Urothelium cell line (cell line): ENCODE measurements at regions not wholly inside any gene's neighbourhood (a gene's known extent, or its start where the extent isn't known, plus 50 kb on each side); places are given as distances from the start of the nearest gene placed in this dataset.

ENCODE experiments used
- DNase-seq: peaks from one replicate; pipeline ENCODE4 v3.0.0; 2011; ENCODE audit warnings: low spot score, mixed read lengths
- FAIRE-seq: peaks from 2 replicates; lab custom pipeline; 2011; peaks lifted over from hg19 to GRCh38; lab: Jason Lieb, UNC

- FAIRE-seq (peak; percentile 35), DNase-seq (peak; percentile 71)
Observed at GRCh38 chr3:16048435-16049318, 125.8 kb upstream of the GALNT15 start.

DNA sequence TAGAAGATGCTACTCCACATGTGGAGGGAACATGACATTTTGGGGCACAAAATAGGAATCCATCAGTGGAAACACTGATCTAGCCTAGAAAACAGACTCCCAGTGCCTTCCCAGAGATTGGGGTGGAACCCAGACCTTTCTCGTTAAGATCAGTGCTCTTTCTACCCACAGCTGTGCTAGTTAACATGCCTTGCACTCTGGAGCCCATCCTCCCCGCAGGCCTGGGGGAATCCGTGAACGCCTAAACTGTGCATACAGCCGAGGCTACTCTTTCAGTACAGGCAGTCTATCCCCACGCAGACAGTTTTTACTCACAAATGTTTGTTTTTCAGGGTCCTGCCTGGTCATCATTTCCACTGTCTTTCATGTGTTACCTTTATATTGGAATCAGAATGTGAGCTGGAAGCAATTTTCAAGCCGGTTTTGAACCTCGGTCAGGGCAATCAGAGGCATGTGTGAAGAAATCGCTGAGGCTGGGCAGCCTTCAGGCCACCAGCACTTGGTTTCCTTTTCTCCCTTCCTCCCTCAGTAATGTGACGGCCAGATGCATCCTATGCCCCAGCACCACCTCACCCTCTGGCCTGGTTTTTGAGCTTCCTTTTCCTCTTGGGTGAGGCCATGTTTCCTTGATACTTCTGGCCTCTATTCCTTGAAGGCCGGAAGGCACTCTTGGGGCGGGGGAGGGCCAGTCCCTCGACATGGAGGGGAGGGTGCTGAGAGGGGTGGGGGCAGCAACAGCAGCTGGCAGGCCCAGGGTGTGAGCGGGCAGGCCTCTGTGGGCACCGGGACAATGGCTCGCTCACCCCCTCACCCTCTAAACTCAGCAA is 123.6 kb upstream of the GALNT15 start:
- no peak for FAIRE-seq

GRCh38 chr3:16051691-16052090 is 122.8 kb upstream of the GALNT15 start:
- DNase-seq = no peak

More for the DNA sequence above, 123.6 kb upstream of the GALNT15 start:
- no peak for DNase-seq

GRCh38 chr3:16052964-16053363 is 121.5 kb upstream of the GALNT15 start:
- DNase-seq = no peak
- no peak for FAIRE-seq

More at GRCh38 chr3:16051691-16052090, 122.8 kb upstream of the GALNT15 start:
- FAIRE-seq = no peak

DNA sequence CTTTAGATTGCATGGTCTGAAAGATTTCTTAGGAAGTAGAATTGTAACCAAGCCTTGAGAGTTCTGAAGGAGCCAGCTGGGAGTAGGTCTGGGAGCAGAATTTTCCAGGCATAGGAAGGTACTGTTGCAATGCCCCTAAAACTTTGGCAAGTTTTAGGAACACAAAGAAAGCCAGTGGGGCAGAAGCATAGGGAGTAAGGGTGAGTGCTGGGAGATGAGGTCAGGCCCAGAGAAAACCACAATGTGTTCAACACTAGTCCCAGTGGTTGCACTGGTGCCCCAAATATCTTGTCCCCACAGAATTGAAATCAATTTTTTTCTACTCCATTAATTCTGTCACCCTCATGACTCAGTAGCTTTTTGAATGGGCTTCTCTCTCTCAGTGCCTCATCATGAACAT is 120.7 kb upstream of the GALNT15 start:
- FAIRE-seq = no peak
- no peak for DNase-seq

DNA sequence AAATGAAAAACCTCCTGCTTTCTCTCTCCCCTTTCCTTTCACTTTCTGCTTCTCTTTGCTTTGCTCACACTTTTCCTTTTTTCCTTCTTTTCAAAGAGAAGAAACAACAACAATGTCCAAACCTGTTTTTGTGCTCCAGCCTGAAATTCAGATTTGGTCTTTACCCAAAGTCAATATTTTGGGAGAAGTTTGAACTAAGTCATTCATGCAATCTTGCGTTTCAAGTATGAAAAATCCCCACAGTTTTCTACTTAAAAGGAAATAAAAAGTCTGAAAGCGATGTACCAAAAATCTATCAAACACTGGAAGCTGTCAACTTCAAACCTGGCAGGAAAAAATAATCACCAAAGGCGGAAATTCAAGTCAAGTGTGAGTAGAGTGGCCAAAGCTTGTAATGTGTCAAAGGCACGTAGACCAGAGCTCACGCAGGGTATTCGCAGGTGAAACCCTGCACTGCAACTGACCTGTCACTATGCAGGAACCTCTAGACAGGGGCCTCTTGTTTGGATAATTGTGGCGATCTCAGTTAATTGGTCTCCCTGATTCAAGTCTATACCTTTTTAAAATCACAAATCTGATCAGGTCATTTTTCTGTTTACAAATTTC is 118.8 kb upstream of the GALNT15 start:
- FAIRE-seq (no peak), DNase-seq (no peak)

DNA sequence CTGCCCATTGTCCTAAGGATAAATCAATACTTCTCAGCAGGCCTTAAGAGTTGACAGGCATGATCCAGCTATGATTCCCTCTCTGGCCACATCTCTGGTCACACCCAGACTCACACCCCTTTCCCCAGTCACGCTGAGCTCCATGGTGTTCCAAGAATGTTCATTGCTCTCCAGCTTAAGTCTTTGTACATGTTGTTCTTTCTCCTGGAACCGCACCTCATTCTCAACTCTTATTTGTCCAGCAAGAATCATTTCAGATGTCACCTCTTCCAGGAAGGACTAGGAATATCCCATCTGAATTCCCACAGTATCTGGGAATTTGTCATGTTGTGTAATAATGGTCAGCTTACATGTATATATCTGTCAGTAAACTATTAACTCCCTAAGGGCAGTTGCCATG is 118.3 kb upstream of the GALNT15 start:
- FAIRE-seq (no peak), DNase-seq (no peak)

GRCh38 chr3:16058521-16058920 is 116.0 kb upstream of the GALNT15 start:
- DNase-seq = no peak
- FAIRE-seq = no peak

GRCh38 chr3:16059081-16059537 is 115.4 kb upstream of the GALNT15 start:
- DNase-seq (no peak), FAIRE-seq (no peak)

- DNase-seq (no peak), FAIRE-seq (no peak)
Observed at GRCh38 chr3:16059711-16060357, 114.6 kb upstream of the GALNT15 start.

DNA sequence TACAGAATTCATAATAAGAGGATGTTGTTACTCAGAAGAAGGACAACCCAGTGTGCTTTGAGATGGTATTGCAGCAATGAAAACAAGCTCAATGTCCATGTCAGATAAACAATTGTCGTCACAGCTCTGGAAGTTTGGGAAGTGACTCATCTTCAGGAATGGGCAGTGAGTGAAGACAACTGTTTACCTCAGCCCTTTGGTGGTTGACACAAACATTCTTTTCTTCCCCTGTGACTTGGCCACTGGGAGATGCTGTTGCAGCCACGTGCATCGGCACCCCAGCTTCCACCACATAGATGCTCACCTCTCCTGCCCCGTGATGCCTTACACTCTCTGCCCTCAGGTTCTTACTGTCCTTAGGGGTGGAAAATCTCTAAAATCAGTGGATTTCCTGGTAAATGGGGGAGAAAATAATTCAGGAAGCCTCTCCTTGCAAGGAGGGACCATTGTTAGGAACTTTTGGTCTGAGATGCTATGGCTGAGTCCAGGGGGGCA is 114.1 kb upstream of the GALNT15 start:
- peak; percentile 78 for FAIRE-seq
- peak; percentile 92 for DNase-seq

GRCh38 chr3:16060945-16061344 is 113.5 kb upstream of the GALNT15 start:
- FAIRE-seq = no peak
- DNase-seq = peak; percentile 49

- FAIRE-seq = no peak
- no peak for DNase-seq
Observed at GRCh38 chr3:16061491-16061890, 113.0 kb upstream of the GALNT15 start.

GRCh38 chr3:16063603-16064002 is 110.9 kb upstream of the GALNT15 start:
- FAIRE-seq (no peak), DNase-seq (no peak)

DNA sequence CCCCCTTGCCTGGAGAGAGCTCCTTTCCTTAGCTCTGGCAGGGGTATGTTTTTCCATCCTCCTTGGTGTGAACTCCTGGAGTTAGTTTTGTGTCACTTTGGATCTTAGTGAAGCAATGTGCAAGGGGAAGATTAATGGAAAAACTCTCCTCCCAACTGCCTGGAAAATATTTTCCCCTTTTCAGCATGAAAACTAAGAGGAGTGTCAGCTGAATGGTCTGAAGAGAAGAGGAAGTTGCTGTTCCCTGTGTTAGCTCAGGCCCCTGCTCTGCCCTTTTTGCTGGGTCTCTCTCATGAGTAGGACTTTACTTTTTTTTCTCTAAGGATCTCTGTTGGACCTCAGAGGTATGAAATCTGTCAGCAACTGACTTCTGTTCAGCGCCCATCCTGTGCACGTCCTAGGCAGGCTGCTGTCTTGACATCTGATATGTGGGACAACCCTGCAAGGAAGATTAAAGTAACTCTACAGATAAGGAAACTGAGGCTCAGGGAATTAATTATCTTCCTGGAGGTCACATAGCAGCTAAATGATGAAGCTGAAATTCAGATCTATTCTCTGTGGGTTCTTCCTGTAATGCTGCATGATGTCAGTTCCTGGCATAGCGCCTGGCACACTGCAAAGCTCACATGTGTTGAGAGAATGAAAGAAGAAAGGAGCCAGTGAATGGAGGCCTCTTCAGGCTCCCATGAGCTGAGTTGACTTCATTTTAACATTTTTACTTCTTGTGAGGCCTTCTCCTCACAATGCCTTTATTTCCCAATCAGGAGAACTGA is 109.7 kb upstream of the GALNT15 start:
- no peak for DNase-seq

GRCh38 chr3:16066545-16066944 is 107.9 kb upstream of the GALNT15 start:
- DNase-seq = no peak
- FAIRE-seq = no peak

More for the DNA sequence above, 109.7 kb upstream of the GALNT15 start:
- no peak for FAIRE-seq

DNA sequence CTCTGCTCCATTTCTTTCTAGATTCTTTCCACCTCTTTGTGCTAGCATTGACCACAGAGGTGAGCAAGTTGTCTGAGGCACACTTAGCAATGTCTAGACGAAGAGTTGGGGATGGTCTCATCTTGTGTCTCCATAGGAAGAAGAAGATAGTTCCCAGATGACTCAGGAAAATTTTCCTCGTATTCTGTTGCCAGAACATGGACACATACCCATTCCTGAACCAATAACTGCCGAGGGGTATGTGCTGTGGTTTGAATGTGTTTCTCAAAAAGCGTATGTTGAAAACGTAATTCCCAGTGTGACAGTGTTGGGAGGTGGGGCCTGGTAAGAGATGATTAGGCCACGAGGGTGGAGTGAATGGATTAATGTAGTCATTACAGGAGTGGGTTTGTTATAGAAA is 107.5 kb upstream of the GALNT15 start:
- no peak for DNase-seq
- no peak for FAIRE-seq

DNA sequence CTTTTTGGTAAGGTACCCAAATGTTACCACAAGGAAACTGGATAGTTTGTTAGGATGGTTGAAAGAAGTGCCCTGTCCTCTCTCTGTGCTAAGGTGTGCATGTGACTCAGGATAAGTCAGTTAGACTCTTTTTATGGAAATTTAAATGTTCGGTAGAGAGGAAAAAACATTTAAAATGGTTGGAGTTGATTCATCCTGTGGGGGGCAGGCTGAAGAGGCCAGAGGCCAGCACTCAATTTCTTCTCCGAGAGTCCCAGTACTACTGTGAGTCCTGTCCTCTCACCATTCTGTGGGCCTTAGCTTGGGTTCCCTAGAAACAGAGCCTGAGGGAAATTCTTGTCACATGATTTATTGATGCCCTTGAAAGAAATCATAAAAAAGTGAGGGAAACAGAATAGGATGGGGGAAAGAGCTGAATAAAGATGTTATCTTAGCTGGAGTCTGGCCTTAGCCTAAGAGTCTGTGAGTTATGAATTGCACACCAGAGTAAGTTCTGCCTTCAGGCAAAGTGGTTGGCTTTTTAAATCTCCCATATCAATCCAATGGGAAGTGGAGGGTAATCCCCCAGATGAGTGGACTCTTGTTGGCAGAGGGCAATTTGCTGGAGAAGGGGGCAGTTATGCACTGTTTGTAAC is 106.5 kb upstream of the GALNT15 start:
- FAIRE-seq = no peak
- DNase-seq = no peak

DNA sequence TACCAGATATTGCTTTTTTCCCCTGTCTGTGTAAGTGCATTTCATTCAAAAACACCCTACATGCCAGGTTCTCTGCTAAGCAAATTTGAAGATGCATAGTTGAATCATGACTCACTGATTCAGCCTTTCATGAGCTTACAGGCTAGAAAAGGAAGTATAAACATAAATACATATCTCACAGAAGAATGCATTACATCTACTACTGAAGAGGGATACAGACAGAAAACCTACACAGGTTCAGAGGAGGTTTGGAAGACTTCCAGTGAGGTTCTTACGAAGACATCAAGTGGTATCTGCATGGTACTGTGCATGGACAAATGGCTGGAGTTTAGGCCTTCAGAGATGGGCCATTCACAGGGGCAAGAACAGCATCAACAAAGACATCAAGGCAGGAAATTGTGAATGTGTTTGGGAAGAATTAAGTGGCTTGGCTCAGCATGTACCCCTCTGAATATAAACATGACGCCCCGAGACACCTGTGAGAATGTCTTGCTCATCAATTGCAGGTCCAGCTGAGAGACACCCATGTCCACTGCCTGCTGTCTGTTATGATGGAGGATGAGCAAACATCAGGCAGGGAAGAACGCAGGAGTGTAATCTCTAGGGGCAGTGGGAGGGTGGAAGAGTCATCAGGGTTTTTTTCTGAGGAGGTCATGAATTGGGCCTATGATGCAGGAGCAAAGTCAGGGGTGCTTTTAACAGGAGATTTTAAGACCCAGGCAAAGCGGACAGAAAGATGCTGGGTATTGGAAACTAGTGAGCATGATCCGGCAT is 105.1 kb upstream of the GALNT15 start:
- FAIRE-seq (no peak), DNase-seq (peak; percentile 63)
